ENCODE measurements at regions not wholly inside any gene's neighbourhood (a gene's known extent, or its start where the extent isn't known, plus 50 kb on each side); places are given as distances from the start of the nearest gene placed in this dataset.

GRCh38 chr6:144840619-144841018 is 555.5 kb downstream of the UTRN start:
- in situ Hi-C loops (cut with HindIII; ENCODE audit: extremely low pct_ligation_motif_present, low pct_unique_long_range_greater_than_20kb) (no loop called here), intact Hi-C loops (cut with micrococcal nuclease; ENCODE audit: unreplicated experiment) (no loop called here)
- no peak for TF ChIP-seq ZNF576 (CRISPR knock-in tag; IDR thresholded peaks at IDR 0.05)
- ChIA-PET CTCF (ENCODE audit: low intra/inter-chr PET ratio, low total read pairs) (no interaction called here), POLR2A (no interaction called here)
- H3K4me1 ChIP-seq (ENCODE audit: insufficient read depth, low read length): no peaks in the 10 kb centered on the region
- no peak for FAIRE-seq
- no peaks in the 10 kb centered on the region for H4K20me1 ChIP-seq (ENCODE audit: insufficient read depth, low read length)
- ATAC-seq: no peak
- DNase-seq (ENCODE audit: low spot score): no peak
- H3K36me3 ChIP-seq (replicated peaks in 1 of 2; ENCODE audit: control insufficient read depth in 1 of 2, insufficient read depth in 2 of 2, low read length in 2 of 2): peaks cover 30 to 63% of the 10 kb centered on the region in 2 experiments
- H2AFZ ChIP-seq (ENCODE audit: low read length): no peak overlapping the region
- H3K79me2 ChIP-seq (ENCODE audit: insufficient read depth, low read length): no peaks in the 10 kb centered on the region
- BruUV-seq (replicated peaks): no TSS peak
- no peaks in the 10 kb centered on the region for H3K27me3 ChIP-seq (ENCODE audit: control insufficient read depth in 1 of 2, insufficient read depth in 2 of 2, low read length in 2 of 2)
- no peak overlapping the region for H3K9ac ChIP-seq (ENCODE audit: insufficient read depth, low read depth, low read length)
- no peak overlapping the region for H3K4me2 ChIP-seq (ENCODE audit: low read depth, low read length)
- no peak overlapping the region for H3K27ac ChIP-seq (ENCODE audit: extremely low read length, insufficient read depth, low read length)
- 96% methylated on average over 10 of the region's 10 CpGs for WGBS (ENCODE audit: low lambda C conversion rate)
- H3K9me3 ChIP-seq (ENCODE audit: low read length): no peaks in the 10 kb centered on the region
- H3K4me3 ChIP-seq (replicated peaks in 1 of 3; ENCODE audit: insufficient read depth in 1 of 3, low read depth in 2 of 3, low read length in 3 of 3): no peak overlapping the region

- WGBS (ENCODE audit: low lambda C conversion rate): 97% methylated on average over 1 of the region's 1 CpG
- DNase-seq (ENCODE audit: low spot score) (no peak), ATAC-seq (no peak), FAIRE-seq (no peak)
- CTCF ChIA-PET (ENCODE audit: low intra/inter-chr PET ratio, low total read pairs): no interaction called here
- Histone ChIP-seq H3K27me3 (ENCODE audit: control insufficient read depth in 1 of 2, insufficient read depth in 2 of 2, low read length in 2 of 2) (no peaks in the 10 kb centered on the region), H3K4me2 (ENCODE audit: low read depth, low read length) (no peak overlapping the region), H3K4me3 (replicated peaks in 1 of 3; ENCODE audit: insufficient read depth in 1 of 3, low read depth in 2 of 3, low read length in 3 of 3) (no peak overlapping the region), H3K9me3 (ENCODE audit: low read length) (no peaks in the 10 kb centered on the region), H3K79me2 (ENCODE audit: insufficient read depth, low read length) (no peaks in the 10 kb centered on the region), H4K20me1 (ENCODE audit: insufficient read depth, low read length) (no peaks in the 10 kb centered on the region), H3K4me1 (ENCODE audit: insufficient read depth, low read length) (no peaks in the 10 kb centered on the region), H3K27ac (ENCODE audit: extremely low read length, insufficient read depth, low read length) (no peak overlapping the region), H3K9ac (ENCODE audit: insufficient read depth, low read depth, low read length) (no peak overlapping the region), H3K36me3 (replicated peaks in 1 of 2; ENCODE audit: control insufficient read depth in 1 of 2, insufficient read depth in 2 of 2, low read length in 2 of 2) (peaks cover 18 to 50% of the 10 kb centered on the region in 2 experiments), H2AFZ (ENCODE audit: low read length) (no peak overlapping the region)
- TF ChIP-seq ARID2 (CRISPR knock-in tag; IDR thresholded peaks at IDR 0.05; ENCODE audit: borderline replicate concordance) (no peak), CEBPG (CRISPR knock-in tag; IDR thresholded peaks at IDR 0.05) (no peak)
- in situ Hi-C loops (cut with HindIII; ENCODE audit: extremely low pct_ligation_motif_present, low pct_unique_long_range_greater_than_20kb): no loop called here
- intact Hi-C loops (cut with micrococcal nuclease; ENCODE audit: unreplicated experiment): no loop called here
- POLR2A ChIA-PET: no interaction called here
- BruUV-seq (replicated peaks): no TSS peak
Measured at GRCh38 chr6:144843701-144844100, 558.6 kb downstream of the UTRN start.

Data from HepG2 (cell line).